ENCODE measurements at regions not wholly inside any gene's neighbourhood (a gene's known extent, or its start where the extent isn't known, plus 50 kb on each side); places are given as distances from the start of the nearest gene placed in this dataset.

DNA sequence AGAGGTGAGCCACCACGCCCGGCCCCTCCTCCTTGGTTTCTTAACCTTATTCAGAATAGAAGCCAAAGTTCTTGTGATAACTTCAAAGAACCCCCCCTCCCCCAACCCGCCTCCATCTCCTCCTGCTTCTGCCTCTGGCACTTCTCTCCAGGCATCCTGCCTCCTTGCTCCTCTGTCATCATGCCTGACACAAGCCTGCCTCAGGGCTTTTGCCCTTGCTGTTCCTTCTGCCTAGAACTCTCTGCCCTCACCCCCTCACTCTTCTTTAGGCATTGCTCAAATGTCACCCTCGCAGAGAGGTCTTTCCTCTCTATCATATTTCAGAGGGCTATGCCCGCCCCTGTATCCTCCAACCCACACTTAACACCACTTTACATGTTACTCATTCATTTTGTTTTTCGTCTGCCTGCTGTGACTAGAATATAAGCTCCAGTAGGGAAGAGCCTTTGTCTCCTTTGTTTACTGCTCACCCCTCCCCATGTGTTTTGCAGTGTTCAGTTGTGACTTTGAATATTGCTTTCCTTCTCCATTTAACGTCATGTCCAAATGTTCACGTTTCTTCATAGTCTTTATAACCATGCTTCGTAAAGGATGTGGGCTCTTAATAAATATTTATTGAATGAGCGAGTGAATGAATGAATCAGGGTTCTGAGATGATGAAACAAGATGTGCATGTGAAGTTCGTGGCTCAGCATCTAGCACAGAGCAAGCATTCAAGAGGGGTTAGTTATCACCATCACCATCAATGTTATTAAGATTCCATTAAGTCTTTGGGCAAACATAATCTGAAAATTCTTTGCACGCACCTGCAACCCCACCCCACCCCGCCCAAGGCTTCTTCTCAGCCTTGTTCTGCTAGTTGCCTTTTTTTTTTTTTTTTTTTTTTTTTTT, 186.2 kb upstream of the WSCD1 start:
- TF ChIP-seq CTCF (IDR thresholded peaks at IDR 0.05) (no peak), POLR2A (IDR thresholded peaks at IDR 0.05) (no peak)
